Chondrocyte (in vitro differentiated cells): ENCODE measurements at regions not wholly inside any gene's neighbourhood (a gene's known extent, or its start where the extent isn't known, plus 50 kb on each side); places are given as distances from the start of the nearest gene placed in this dataset.

Experiments used
- DNase-seq: peaks from one replicate; pipeline ENCODE4 v3.0.0; 2021; ENCODE audit warnings: mixed read lengths, low spot score
- H3K27ac Mint-ChIP-seq: one replicate; pipeline ENCODE4 v1.8.0; 2021; ENCODE audit warnings: mild to moderate bottlenecking, moderate library complexity, mixed read lengths; ENCODE audit not compliant: unreplicated experiment
- H3K27me3 Mint-ChIP-seq: 2 replicates; pipeline ENCODE4 v1.8.0; 2021; ENCODE audit warnings: low read depth, mixed read lengths
- H3K36me3 Mint-ChIP-seq: 2 replicates; pipeline ENCODE4 v1.8.0; 2021; ENCODE audit warnings: low read depth, mixed read lengths
- H3K4me1 Mint-ChIP-seq: 2 replicates; pipeline ENCODE4 v1.8.0; 2021; ENCODE audit warnings: low read depth, mild to moderate bottlenecking, mixed read lengths
- H3K4me3 Mint-ChIP-seq: one replicate; pipeline ENCODE4 v1.8.0; 2021; ENCODE audit warnings: mild to moderate bottlenecking, moderate library complexity, mixed read lengths; ENCODE audit not compliant: unreplicated experiment
- H3K9me3 Mint-ChIP-seq: 2 replicates; pipeline ENCODE4 v1.8.0; 2021; ENCODE audit warnings: low read depth, mixed read lengths
- TF ChIP-seq, protein P1 (sequence below): fragments of 200-600 bp; sonication (generic); IDR thresholded peaks from 2 replicates; pipeline ENCODE4 v1.5.0; 2021; ENCODE audit warnings: antibody characterized with exemption, mild to moderate bottlenecking, moderate library complexity

DNA sequence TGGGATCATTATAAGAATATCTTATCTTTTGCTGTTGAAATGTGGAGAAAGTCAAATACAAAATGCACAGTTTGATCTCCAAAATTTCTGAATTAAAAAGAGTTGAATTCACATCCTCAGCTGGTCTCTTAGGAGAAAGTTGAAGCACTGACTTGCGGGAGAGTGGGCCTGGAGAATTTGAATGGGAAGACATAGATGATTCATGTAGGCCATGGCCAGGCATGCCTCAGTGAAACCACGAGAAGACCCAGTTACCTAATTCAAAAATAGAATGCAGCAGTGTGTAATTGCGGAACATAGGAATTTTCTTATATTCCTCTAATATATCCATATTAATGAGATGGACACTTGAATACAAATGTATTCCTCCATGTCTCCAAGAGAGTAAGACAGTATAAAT lies 53.0 kb upstream of the DTNBP1 start:
- Mint-ChIP-seq H3K9me3 (peaks cover 34% of the 10 kb centered on the region), H3K4me1 (peaks cover 8% of the 10 kb centered on the region), H3K4me3 (no peak overlapping the region), H3K27me3 (no peaks in the 10 kb centered on the region), H3K36me3 (peaks cover 4% of the 10 kb centered on the region), H3K27ac (no peak overlapping the region)
- DNase-seq = no peak
- TF ChIP-seq, protein P1, sequence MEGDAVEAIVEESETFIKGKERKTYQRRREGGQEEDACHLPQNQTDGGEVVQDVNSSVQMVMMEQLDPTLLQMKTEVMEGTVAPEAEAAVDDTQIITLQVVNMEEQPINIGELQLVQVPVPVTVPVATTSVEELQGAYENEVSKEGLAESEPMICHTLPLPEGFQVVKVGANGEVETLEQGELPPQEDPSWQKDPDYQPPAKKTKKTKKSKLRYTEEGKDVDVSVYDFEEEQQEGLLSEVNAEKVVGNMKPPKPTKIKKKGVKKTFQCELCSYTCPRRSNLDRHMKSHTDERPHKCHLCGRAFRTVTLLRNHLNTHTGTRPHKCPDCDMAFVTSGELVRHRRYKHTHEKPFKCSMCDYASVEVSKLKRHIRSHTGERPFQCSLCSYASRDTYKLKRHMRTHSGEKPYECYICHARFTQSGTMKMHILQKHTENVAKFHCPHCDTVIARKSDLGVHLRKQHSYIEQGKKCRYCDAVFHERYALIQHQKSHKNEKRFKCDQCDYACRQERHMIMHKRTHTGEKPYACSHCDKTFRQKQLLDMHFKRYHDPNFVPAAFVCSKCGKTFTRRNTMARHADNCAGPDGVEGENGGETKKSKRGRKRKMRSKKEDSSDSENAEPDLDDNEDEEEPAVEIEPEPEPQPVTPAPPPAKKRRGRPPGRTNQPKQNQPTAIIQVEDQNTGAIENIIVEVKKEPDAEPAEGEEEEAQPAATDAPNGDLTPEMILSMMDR = no peak

DNA sequence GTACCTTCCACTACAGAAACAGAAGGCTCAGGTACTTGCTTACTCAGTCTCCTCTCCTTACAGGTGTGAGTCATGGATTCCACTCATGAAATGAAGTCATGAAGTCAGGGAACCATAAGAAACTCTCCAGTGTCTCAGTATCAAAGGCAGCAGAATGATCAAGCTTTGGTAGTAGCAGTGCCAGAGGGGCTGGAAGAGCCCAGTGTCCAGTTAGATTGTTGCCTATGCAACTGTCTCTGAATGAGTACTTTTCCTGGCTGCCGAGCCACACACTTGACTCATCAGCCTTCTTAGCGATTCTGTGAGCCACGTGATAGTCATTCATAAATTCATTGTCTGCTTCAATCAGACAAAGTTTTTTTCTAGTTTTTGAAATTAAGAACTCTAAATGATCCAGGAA lies 52.2 kb upstream of the DTNBP1 start:
- DNase-seq = no peak
- TF ChIP-seq, protein P1 = no peak
- no peak overlapping the region for H3K27ac Mint-ChIP-seq
- peaks cover 4% of the 10 kb centered on the region for H3K36me3 Mint-ChIP-seq
- no peak overlapping the region for H3K4me3 Mint-ChIP-seq
- peaks cover 8% of the 10 kb centered on the region for H3K4me1 Mint-ChIP-seq
- H3K27me3 Mint-ChIP-seq = no peaks in the 10 kb centered on the region
- H3K9me3 Mint-ChIP-seq = peaks cover 30% of the 10 kb centered on the region

DNA sequence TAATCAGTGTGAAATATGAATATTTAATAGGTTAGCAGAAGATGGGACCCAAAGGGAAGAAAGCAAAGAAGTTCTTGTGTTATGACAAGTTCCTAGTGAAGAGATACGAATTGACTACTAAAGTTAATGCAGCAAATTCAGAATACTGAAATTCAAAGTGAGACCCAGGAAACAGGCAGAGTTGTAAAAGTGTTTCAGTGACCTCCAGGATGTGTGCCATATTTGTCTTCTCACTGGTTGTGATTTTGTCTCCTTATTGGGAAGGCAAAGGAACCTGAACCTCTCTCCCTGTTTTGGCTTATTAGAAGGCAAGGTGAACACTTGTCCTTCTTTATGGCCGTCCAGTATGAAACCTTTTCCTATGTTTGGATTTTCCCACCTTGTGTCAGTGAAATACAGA lies 51.8 kb upstream of the DTNBP1 start:
- Mint-ChIP-seq H3K27me3 (no peaks in the 10 kb centered on the region), H3K9me3 (peaks cover 27% of the 10 kb centered on the region), H3K4me1 (peaks cover 8% of the 10 kb centered on the region), H3K36me3 (peaks cover 4% of the 10 kb centered on the region), H3K27ac (no peak overlapping the region), H3K4me3 (no peak overlapping the region)
- TF ChIP-seq, protein P1 = no peak
- DNase-seq = no peak

DNA sequence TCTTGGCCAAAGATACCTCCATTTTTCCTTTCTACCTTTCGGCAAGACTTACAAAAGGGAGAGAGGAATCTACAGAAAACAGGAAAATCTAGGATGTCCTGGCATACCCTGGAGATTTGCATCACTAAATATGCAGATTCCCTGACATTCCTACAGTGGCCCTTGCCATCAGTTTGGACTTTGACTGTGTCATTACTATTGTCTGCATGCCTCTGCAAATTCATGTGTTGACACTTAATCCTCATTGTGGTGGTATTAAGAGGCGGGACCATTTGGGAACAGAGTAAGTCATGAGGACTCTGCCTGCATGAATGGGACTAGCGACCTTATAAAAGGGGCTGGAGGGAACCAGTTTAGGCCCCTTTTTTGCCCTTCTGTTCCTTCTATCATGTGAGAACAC lies 50.5 kb upstream of the DTNBP1 start:
- no peak overlapping the region for H3K4me3 Mint-ChIP-seq
- peaks cover 4% of the 10 kb centered on the region for H3K36me3 Mint-ChIP-seq

DNA sequence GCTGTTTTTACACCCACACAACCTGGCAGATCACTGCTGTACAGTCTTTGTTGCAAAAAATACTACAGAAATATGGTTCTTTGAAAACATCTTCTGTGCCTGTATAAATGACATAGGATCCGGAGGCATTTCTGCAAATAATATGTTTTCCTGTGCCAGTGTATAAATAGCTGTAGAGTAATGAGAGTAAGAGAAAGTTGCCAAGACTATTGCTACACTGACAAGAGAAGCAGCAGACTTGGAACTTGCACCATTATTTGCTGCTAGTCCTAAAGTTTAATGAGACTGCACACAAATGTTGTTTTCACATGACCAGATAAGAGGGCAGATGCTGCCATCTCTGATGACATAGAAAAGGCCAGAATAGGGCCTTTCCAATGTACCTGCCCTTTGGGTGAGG lies 50.0 kb upstream of the DTNBP1 start:
- H3K4me3 Mint-ChIP-seq = no peak overlapping the region
- peaks cover 23% of the 10 kb centered on the region for H3K9me3 Mint-ChIP-seq
- H3K4me1 Mint-ChIP-seq = peaks cover 8% of the 10 kb centered on the region
- TF ChIP-seq, protein P1 = no peak
- H3K36me3 Mint-ChIP-seq = peaks cover 4% of the 10 kb centered on the region
- H3K27ac Mint-ChIP-seq = no peak overlapping the region
- DNase-seq = no peak
- H3K27me3 Mint-ChIP-seq = peaks cover 2% of the 10 kb centered on the region

More for the DNA sequence above, 50.5 kb upstream of the DTNBP1 start:
- H3K27me3 Mint-ChIP-seq = no peaks in the 10 kb centered on the region
- H3K27ac Mint-ChIP-seq = no peak overlapping the region
- TF ChIP-seq, protein P1 = no peak
- no peak for DNase-seq
- H3K4me1 Mint-ChIP-seq = peaks cover 8% of the 10 kb centered on the region
- H3K9me3 Mint-ChIP-seq = peaks cover 23% of the 10 kb centered on the region
